ENCODE measurements at regions not wholly inside any gene's neighbourhood (a gene's known extent, or its start where the extent isn't known, plus 50 kb on each side); places are given as distances from the start of the nearest gene placed in this dataset.

DNA sequence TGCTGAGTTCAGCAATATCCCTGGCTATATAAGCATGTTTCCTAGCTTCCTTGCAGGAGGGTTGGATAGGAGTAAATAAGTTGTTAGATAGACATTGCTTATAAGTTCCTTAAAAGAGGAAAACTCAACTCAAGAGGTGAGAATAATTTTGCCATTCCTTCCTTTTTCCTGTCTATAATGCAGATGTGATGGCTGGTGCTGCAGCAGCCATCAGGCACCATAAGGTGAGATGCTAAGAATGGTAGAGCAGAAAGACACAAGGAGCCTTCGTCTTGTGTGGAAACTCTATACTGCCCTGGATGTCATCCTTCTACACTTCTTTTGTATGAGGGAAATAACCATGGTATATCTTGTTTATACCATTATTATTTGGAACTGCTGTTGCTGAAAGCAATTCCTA is 74.5 kb upstream of the GRK3 start:
- TF ChIP-seq, protein P1, sequence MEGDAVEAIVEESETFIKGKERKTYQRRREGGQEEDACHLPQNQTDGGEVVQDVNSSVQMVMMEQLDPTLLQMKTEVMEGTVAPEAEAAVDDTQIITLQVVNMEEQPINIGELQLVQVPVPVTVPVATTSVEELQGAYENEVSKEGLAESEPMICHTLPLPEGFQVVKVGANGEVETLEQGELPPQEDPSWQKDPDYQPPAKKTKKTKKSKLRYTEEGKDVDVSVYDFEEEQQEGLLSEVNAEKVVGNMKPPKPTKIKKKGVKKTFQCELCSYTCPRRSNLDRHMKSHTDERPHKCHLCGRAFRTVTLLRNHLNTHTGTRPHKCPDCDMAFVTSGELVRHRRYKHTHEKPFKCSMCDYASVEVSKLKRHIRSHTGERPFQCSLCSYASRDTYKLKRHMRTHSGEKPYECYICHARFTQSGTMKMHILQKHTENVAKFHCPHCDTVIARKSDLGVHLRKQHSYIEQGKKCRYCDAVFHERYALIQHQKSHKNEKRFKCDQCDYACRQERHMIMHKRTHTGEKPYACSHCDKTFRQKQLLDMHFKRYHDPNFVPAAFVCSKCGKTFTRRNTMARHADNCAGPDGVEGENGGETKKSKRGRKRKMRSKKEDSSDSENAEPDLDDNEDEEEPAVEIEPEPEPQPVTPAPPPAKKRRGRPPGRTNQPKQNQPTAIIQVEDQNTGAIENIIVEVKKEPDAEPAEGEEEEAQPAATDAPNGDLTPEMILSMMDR (IDR thresholded peaks at IDR 0.05), result no peak
- no peak for TF ChIP-seq POLR2A (IDR thresholded peaks at IDR 0.05)
